Muscle layer of duodenum (tissue), 2 donors: ENCODE measurements at regions not wholly inside any gene's neighbourhood (a gene's known extent, or its start where the extent isn't known, plus 50 kb on each side); places are given as distances from the start of the nearest gene placed in this dataset.

ENCODE experiments used
- H3K27ac ChIP-seq: one replicate; pipeline ENCODE4 v1.7.0; 2013; ENCODE audit warnings: mild to moderate bottlenecking, low read length
- H3K27me3 ChIP-seq: one replicate; pipeline ENCODE4 v1.7.0; 2013; ENCODE audit warnings: low read depth, mild to moderate bottlenecking, control low read depth, low read length
- H3K36me3 ChIP-seq, 2 donors: one replicate each; pipeline ENCODE4 v1.7.0; 2013; ENCODE audit warnings: low read length in 2 of 2, control low read depth in 1 of 2, mild to moderate bottlenecking in 1 of 2; ENCODE audit not compliant: insufficient read depth in 2 of 2, control insufficient read depth in 1 of 2
- H3K4me1 ChIP-seq, 2 donors: one replicate each; pipeline ENCODE4 v1.7.0; 2013; ENCODE audit warnings: low read length in 2 of 2, mild to moderate bottlenecking in 2 of 2, control low read depth in 1 of 2, moderate library complexity in 1 of 2; ENCODE audit not compliant: insufficient read depth in 2 of 2, control insufficient read depth in 1 of 2
- H3K4me3 ChIP-seq, 2 donors: one replicate each; pipeline ENCODE4 v1.7.0; 2013; ENCODE audit warnings: low read length in 2 of 2, low read depth in 1 of 2, mild to moderate bottlenecking in 1 of 2
- H3K9me3 ChIP-seq, 2 donors: one replicate each; pipeline ENCODE4 v1.7.0; 2013; ENCODE audit warnings: low read length in 2 of 2, control low read depth in 1 of 2, mild to moderate bottlenecking in 1 of 2; ENCODE audit not compliant: control insufficient read depth in 1 of 2
- donor health status: healthy.

DNA sequence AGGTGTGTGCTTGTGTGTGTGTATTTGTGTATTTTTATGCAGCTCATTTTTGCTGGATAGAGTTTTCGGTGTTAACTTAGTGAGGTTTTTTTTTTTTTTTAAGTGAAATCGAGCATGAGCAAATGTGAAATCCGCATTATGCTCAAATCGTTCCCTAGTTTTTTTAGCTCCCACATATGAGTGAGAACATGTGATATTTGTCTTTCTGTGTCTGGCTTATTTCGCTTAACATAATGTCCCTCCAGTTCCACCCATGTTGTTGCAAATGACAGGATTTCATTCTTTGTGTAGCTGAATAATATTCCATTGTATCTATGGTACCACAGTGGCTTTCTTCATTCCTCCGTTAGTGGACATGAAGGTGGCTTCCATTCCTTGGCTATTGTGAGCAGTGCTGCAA is 1103.3 kb upstream of the EEF2KMT start:
- Histone ChIP-seq H3K9me3 (no peaks in the 10 kb centered on the region), H3K4me1 (no peaks in the 10 kb centered on the region), H3K27me3 (no peaks in the 10 kb centered on the region), H3K27ac (no peak overlapping the region), H3K4me3 (no peak overlapping the region), H3K36me3 (no peaks in the 10 kb centered on the region)

GRCh38 chr16:6200271-6200670 is 1102.7 kb upstream of the EEF2KMT start:
- H3K27ac ChIP-seq = no peak overlapping the region
- no peaks in the 10 kb centered on the region for H3K4me1 ChIP-seq
- no peaks in the 10 kb centered on the region for H3K9me3 ChIP-seq
- H3K4me3 ChIP-seq = no peak overlapping the region
- no peaks in the 10 kb centered on the region for H3K36me3 ChIP-seq
- H3K27me3 ChIP-seq = no peaks in the 10 kb centered on the region

DNA sequence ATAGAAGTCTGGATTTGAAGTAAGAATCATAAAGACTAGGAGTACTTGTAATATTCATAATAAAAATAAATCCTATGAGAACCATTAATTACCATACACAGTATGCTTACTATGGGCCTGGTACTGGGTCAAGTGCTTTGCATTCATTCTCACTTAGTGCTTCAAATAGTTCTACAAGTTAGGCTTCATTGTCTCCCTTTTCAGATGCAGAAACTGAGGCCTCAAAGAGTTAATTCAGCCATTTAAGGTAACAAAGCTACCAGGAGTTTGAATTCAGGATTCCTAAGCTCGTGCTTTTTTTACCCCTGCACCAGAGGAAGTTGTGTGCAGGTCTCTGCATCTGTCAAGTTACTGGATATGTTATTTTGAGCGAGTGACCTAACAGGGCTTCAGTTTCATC is 1098.4 kb upstream of the EEF2KMT start:
- Histone ChIP-seq H3K4me3 (no peak overlapping the region), H3K36me3 (no peaks in the 10 kb centered on the region), H3K9me3 (no peaks in the 10 kb centered on the region), H3K27me3 (no peaks in the 10 kb centered on the region), H3K27ac (no peak overlapping the region), H3K4me1 (no peaks in the 10 kb centered on the region)

- peaks cover 0 to 2% of the 10 kb centered on the region in 2 donors for H3K9me3 ChIP-seq
- H3K27ac ChIP-seq = no peak overlapping the region
- H3K4me1 ChIP-seq = no peaks in the 10 kb centered on the region
- H3K4me3 ChIP-seq = no peak overlapping the region
- H3K36me3 ChIP-seq = no peaks in the 10 kb centered on the region
- H3K27me3 ChIP-seq = no peaks in the 10 kb centered on the region
These were observed 1096.1 kb upstream of the EEF2KMT start for GRCh38 chr16:6193718-6194117.

DNA sequence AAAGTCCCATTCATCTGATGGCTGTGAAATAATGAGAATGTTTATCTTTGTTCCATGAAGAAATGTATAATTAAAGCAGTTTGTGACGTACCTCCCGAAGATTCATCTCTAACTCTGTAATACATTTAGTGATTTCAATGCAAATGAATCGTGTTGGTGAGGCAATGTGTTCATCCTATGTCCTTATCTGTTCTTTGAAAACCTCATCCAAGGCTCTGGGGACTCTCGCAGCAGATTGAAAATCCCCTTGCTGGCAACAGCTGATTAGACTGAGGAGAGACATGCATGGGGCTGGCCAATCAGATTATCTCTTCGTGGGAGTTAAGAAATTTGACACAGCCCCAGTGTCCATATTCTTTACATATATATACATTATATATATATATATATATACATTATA is 1095.4 kb upstream of the EEF2KMT start:
- H3K4me1 ChIP-seq = no peaks in the 10 kb centered on the region
- no peaks in the 10 kb centered on the region for H3K27me3 ChIP-seq
- no peak overlapping the region for H3K4me3 ChIP-seq
- H3K27ac ChIP-seq = no peak overlapping the region
- H3K9me3 ChIP-seq = peaks cover 0 to 3% of the 10 kb centered on the region in 2 donors
- no peaks in the 10 kb centered on the region for H3K36me3 ChIP-seq

DNA sequence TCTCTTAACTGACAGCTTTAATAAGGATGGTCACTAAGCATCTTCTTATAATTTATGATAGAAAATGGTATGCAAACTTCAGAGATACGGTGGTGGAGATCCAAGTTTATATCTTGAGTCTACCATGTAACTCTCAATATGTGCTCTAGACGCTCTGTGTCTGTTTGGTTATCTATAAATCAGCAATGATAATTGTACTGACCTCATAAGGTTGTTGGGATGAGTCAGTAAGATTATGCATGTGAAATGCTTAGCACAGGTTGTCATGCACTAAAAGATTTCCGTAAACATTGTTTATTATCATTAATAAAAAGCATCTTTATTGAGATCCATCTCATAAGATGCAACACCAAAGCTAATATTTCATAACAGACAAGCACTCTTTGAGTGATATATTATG is 1094.9 kb upstream of the EEF2KMT start:
- Histone ChIP-seq H3K4me1 (no peaks in the 10 kb centered on the region), H3K9me3 (peaks cover 0 to 3% of the 10 kb centered on the region in 2 donors), H3K27ac (no peak overlapping the region), H3K27me3 (no peaks in the 10 kb centered on the region), H3K36me3 (no peaks in the 10 kb centered on the region), H3K4me3 (no peak overlapping the region)

DNA sequence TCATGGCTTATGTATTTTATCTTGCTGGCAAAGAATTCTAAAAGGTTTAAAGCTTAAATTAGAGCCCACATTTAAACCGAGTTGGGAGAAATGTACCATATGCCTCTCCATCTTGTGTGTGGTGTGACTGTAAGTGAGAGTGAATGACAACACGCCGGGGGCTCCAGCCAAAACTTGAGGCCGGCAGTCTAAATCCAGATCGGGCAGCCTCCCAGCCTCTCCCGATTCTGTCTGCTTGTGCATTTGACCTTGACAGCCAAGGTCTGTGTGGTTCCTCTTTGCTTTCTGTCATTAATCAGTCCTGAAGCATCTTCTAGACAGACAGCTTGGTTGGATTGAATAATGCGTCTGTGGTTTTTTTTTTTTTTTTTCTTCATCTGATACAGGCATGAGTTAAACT is 1093.2 kb upstream of the EEF2KMT start:
- Histone ChIP-seq H3K27ac (no peak overlapping the region), H3K4me3 (no peak overlapping the region), H3K27me3 (no peaks in the 10 kb centered on the region), H3K9me3 (peaks cover 0 to 3% of the 10 kb centered on the region in 2 donors), H3K4me1 (no peaks in the 10 kb centered on the region), H3K36me3 (no peaks in the 10 kb centered on the region)

- Histone ChIP-seq H3K27ac (no peak overlapping the region), H3K4me3 (no peak overlapping the region), H3K36me3 (no peaks in the 10 kb centered on the region)
These were observed 1091.6 kb upstream of the EEF2KMT start for GRCh38 chr16:6189216-6189615.

GRCh38 chr16:6177616-6178180 is 1080.1 kb upstream of the EEF2KMT start:
- Histone ChIP-seq H3K4me1 (no peaks in the 10 kb centered on the region), H3K4me3 (no peak overlapping the region), H3K27ac (no peak overlapping the region), H3K27me3 (no peaks in the 10 kb centered on the region), H3K36me3 (no peaks in the 10 kb centered on the region), H3K9me3 (peaks cover 0 to 2% of the 10 kb centered on the region in 2 donors)

More at GRCh38 chr16:6189216-6189615, 1091.6 kb upstream of the EEF2KMT start:
- H3K4me1 ChIP-seq = no peaks in the 10 kb centered on the region
- H3K9me3 ChIP-seq = peaks cover 0 to 3% of the 10 kb centered on the region in 2 donors
- H3K27me3 ChIP-seq = no peaks in the 10 kb centered on the region

- Histone ChIP-seq H3K27me3 (no peaks in the 10 kb centered on the region), H3K27ac (no peak overlapping the region), H3K36me3 (no peaks in the 10 kb centered on the region), H3K4me1 (no peaks in the 10 kb centered on the region), H3K4me3 (no peak overlapping the region), H3K9me3 (no peaks in the 10 kb centered on the region)
These were observed 1072.4 kb upstream of the EEF2KMT start for GRCh38 chr16:6170022-6170421.

- Histone ChIP-seq H3K4me3 (no peak overlapping the region), H3K9me3 (no peaks in the 10 kb centered on the region), H3K27me3 (no peaks in the 10 kb centered on the region), H3K27ac (no peak overlapping the region), H3K4me1 (no peaks in the 10 kb centered on the region), H3K36me3 (no peaks in the 10 kb centered on the region)
These were observed 1067.9 kb upstream of the EEF2KMT start for GRCh38 chr16:6165330-6165979.

DNA sequence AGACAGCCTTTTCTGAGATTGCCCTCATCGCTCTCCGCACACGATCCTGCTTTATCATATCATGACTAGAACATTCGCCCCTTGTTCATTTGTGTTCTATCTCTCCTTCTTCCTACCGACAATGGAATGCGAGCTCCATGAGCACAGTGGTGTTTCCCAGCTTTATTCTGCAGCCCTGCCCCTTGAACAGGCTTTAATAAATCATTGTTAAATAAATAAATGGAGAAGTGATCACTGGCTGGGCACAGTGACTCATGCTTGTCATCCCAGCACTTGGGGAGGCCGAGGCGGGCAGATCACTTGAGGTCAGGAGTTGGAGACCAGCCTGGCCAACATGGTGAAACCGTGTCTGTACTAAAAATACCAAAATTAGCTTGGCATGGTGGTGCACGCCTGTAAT is 1063.3 kb upstream of the EEF2KMT start:
- no peaks in the 10 kb centered on the region for H3K9me3 ChIP-seq
- H3K27me3 ChIP-seq = no peaks in the 10 kb centered on the region
- H3K27ac ChIP-seq = no peak overlapping the region
- no peaks in the 10 kb centered on the region for H3K4me1 ChIP-seq
- no peak overlapping the region for H3K4me3 ChIP-seq
- no peaks in the 10 kb centered on the region for H3K36me3 ChIP-seq
